GM23338 (cell line): ENCODE measurements at regions not wholly inside any gene's neighbourhood (a gene's known extent, or its start where the extent isn't known, plus 50 kb on each side); places are given as distances from the start of the nearest gene placed in this dataset.

Experiments
- ATAC-seq: fragments of 200-7000 bp; cut with Tn5 transposase; 3 replicates; pipeline ENCODE4 v1.9.1; 2020
- DNase-seq: peaks from one replicate; pipeline ENCODE4 v3.0.0-alpha.2; 2015; ENCODE audit warnings: low spot score
- H2AFZ ChIP-seq: fragments of 200-600 bp; sonication (generic); 2 replicates; pipeline ENCODE4 v1.8.0; 2016; ENCODE audit warnings: antibody characterized with exemption, mild to moderate bottlenecking, moderate library complexity
- H3F3A ChIP-seq: fragments of 200-600 bp; sonication (generic); replicated peaks from 2 replicates; pipeline ENCODE4 v1.8.0; 2017; ENCODE audit warnings: antibody characterized with exemption, mixed run types, low read depth
- H3K27ac ChIP-seq: fragments of 200-600 bp; sonication (generic); 2 replicates; pipeline ENCODE4 v1.6.1; 2016; ENCODE audit warnings: low read depth
- H3K27me3 ChIP-seq: fragments of 200-600 bp; sonication (generic); 2 replicates; pipeline ENCODE4 v1.8.0; 2016; ENCODE audit warnings: mild to moderate bottlenecking, mixed run types, moderate library complexity; ENCODE audit not compliant: insufficient read depth
- H3K36me3 ChIP-seq: fragments of 200-600 bp; sonication (generic); 2 replicates; pipeline ENCODE4 v1.8.0; 2016; ENCODE audit warnings: mild to moderate bottlenecking; ENCODE audit not compliant: insufficient read depth
- H3K4me1 ChIP-seq: fragments of 200-600 bp; sonication (generic); 2 replicates; pipeline ENCODE4 v1.8.0; 2016; ENCODE audit warnings: mild to moderate bottlenecking, moderate library complexity; ENCODE audit not compliant: insufficient read depth
- H3K4me2 ChIP-seq: fragments of 200-600 bp; sonication (generic); 2 replicates; pipeline ENCODE4 v1.7.1; 2017; ENCODE audit warnings: mixed run types
- H3K4me3 ChIP-seq: fragments of 200-600 bp; sonication (generic); 2 replicates; pipeline ENCODE4 v1.6.1; 2016; ENCODE audit warnings: mixed run types
- H3K79me2 ChIP-seq: fragments of 200-600 bp; sonication (generic); replicated peaks from 2 replicates; pipeline ENCODE4 v1.8.0; 2017; ENCODE audit warnings: mild to moderate bottlenecking; ENCODE audit not compliant: insufficient read depth
- H3K9me2 ChIP-seq: fragments of 200-600 bp; sonication (generic); 2 replicates; pipeline ENCODE4 v1.8.0; 2017; ENCODE audit not compliant: insufficient read depth
- H4K20me1 ChIP-seq: fragments of 200-600 bp; sonication (generic); replicated peaks from 2 replicates; pipeline ENCODE4 v1.8.0; 2017; ENCODE audit warnings: mild to moderate bottlenecking; ENCODE audit not compliant: insufficient read depth
- H3K27ac Mint-ChIP-seq: 2 replicates; pipeline ENCODE4 v1.8.0; 2020; ENCODE audit warnings: inconsistent platforms, mild to moderate bottlenecking, moderate library complexity, mixed read lengths
- H3K27me3 Mint-ChIP-seq: 3 replicates; pipeline ENCODE4 v1.8.0; 2022; ENCODE audit warnings: low read depth, mild to moderate bottlenecking, moderate library complexity, mixed read lengths, inconsistent platforms; ENCODE audit not compliant: insufficient read depth, poor library complexity
- H3K36me3 Mint-ChIP-seq: 3 replicates; pipeline ENCODE4 v1.8.0; 2021; ENCODE audit warnings: low read depth, mild to moderate bottlenecking, inconsistent platforms, moderate library complexity, mixed read lengths
- H3K4me1 Mint-ChIP-seq: 3 replicates; pipeline ENCODE4 v1.8.0; 2020; ENCODE audit warnings: mild to moderate bottlenecking, inconsistent platforms, mixed read lengths
- H3K4me3 Mint-ChIP-seq: 3 replicates; pipeline ENCODE4 v1.8.0; 2021; ENCODE audit warnings: moderate library complexity, mild to moderate bottlenecking, inconsistent platforms, mixed read lengths
- H3K9me3 Mint-ChIP-seq: 3 replicates; pipeline ENCODE4 v1.8.0; 2020; ENCODE audit warnings: moderate library complexity, mild to moderate bottlenecking, inconsistent platforms, mixed read lengths
- CREB1 ChIP-seq: fragments of 250-450 bp; sonication (Bioruptor Pico); IDR thresholded peaks from 2 replicates; pipeline ENCODE4 v1.5.0; 2020; ENCODE audit warnings: low read depth, mild to moderate bottlenecking, moderate library complexity
- ETS1 ChIP-seq: IDR thresholded peaks from 2 replicates; pipeline ENCODE4 v1.6.1; 2016; ENCODE audit warnings: antibody characterized with exemption
- EZH2 ChIP-seq: fragments of 200-600 bp; sonication (generic); IDR thresholded peaks from one replicate; pipeline ENCODE4 v1.8.0; 2017; ENCODE audit warnings: antibody characterized with exemption, mild to moderate bottlenecking, low read depth; ENCODE audit not compliant: unreplicated experiment
- EZH2phosphoT487 ChIP-seq: fragments of 200-600 bp; sonication (generic); IDR thresholded peaks from one replicate; pipeline ENCODE4 v1.8.1; 2018; ENCODE audit warnings: antibody characterized with exemption; ENCODE audit not compliant: unreplicated experiment
- NANOG ChIP-seq: IDR thresholded peaks from 2 replicates; pipeline ENCODE4 v1.6.1; 2016; ENCODE audit warnings: antibody characterized with exemption, borderline replicate concordance
- POLR2AphosphoS5 ChIP-seq: IDR thresholded peaks from 2 replicates; pipeline ENCODE4 v1.6.1; 2016; ENCODE audit warnings: antibody characterized with exemption, low read depth
- STAT1 ChIP-seq: IDR thresholded peaks from one replicate; pipeline ENCODE4 v1.6.1; 2016; ENCODE audit warnings: antibody characterized with exemption; ENCODE audit not compliant: unreplicated experiment
- ZNF114 ChIP-seq: fragments of 250-450 bp; sonication (Bioruptor Pico); IDR thresholded peaks from 2 replicates; pipeline ENCODE4 v1.5.0; 2020; ENCODE audit warnings: mild to moderate bottlenecking, moderate library complexity
- ZNF462 ChIP-seq: fragments of 250-450 bp; sonication (Bioruptor Pico); IDR thresholded peaks from 2 replicates; pipeline ENCODE4 v1.5.0; 2020; ENCODE audit warnings: mild to moderate bottlenecking, moderate library complexity

GRCh38 chr9:27679338-27679737 is 106.1 kb upstream of the C9orf72 start (continued):
- TF ChIP-seq ZNF462 (CRISPR knock-in tag) (no peak), POLR2AphosphoS5 (no peak)

GRCh38 chr9:27683181-27683580 is 109.9 kb upstream of the C9orf72 start:
- DNase-seq (no peak), ATAC-seq (no peak)
- no peaks in the 10 kb centered on the region for H3K9me2 ChIP-seq
- H3K4me3 ChIP-seq = no peak overlapping the region
- H3K36me3 Mint-ChIP-seq = no peaks in the 10 kb centered on the region
- H3K4me2 ChIP-seq = no peak overlapping the region
- no peak overlapping the region for H3K27ac ChIP-seq
- peaks cover 22% of the 10 kb centered on the region for H3K4me1 Mint-ChIP-seq
- no peaks in the 10 kb centered on the region for H3K79me2 ChIP-seq
- no peaks in the 10 kb centered on the region for H4K20me1 ChIP-seq
- no peak overlapping the region for H3K4me3 Mint-ChIP-seq
- H3K4me1 ChIP-seq = peaks cover 9% of the 10 kb centered on the region
- H3K27me3 ChIP-seq = no peaks in the 10 kb centered on the region
- H3K9me3 Mint-ChIP-seq = no peaks in the 10 kb centered on the region
- no peak overlapping the region for H3K27ac Mint-ChIP-seq
- H3K36me3 ChIP-seq = no peaks in the 10 kb centered on the region
- no peaks in the 10 kb centered on the region for H3F3A ChIP-seq
- no peak overlapping the region for H2AFZ ChIP-seq
- H3K27me3 Mint-ChIP-seq = no peaks in the 10 kb centered on the region
- TF ChIP-seq CREB1 (CRISPR knock-in tag) (no peak), STAT1 (no peak), NANOG (no peak), EZH2phosphoT487 (no peak), ETS1 (no peak), ZNF462 (CRISPR knock-in tag) (no peak), EZH2 (no peak), ZNF114 (CRISPR knock-in tag) (no peak)
